ELF-1 (cell line): ENCODE measurements at regions not wholly inside any gene's neighbourhood (a gene's known extent, or its start where the extent isn't known, plus 50 kb on each side); places are given as distances from the start of the nearest gene placed in this dataset.
"Not testable (repeated sequence)": the region's sequence is repeated elsewhere in the genome, so short reads cannot be mapped to it uniquely, and the experiment has no call there.

Experiments used
- DNase-seq: peaks from one replicate; pipeline ENCODE4 v3.0.0-alpha.2; 2016; ENCODE audit warnings: low read depth, low spot score

DNA sequence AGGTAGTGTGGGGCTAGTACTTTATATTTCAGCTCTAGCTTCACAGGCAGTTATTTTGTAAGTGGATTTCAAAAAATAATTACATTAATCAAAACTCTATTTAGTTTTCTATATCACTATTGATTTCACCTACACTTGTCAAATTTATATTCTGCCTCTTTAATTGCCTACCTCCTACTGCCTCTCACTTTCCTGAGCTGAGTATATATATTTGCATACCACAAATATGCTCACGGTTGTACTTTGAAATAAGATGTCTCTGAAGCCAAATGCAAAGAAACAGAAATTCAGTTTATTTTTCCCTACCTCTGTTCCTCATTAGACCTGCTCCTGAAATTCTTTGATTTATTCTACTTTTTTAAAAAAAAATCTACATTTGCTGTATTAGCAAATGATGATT is 309.3 kb upstream of the TGFBR2 start:
- DNase-seq, result no peak

- no peak for DNase-seq
Measured at GRCh38 chr3:30299674-30300385, 306.6 kb upstream of the TGFBR2 start.

DNA sequence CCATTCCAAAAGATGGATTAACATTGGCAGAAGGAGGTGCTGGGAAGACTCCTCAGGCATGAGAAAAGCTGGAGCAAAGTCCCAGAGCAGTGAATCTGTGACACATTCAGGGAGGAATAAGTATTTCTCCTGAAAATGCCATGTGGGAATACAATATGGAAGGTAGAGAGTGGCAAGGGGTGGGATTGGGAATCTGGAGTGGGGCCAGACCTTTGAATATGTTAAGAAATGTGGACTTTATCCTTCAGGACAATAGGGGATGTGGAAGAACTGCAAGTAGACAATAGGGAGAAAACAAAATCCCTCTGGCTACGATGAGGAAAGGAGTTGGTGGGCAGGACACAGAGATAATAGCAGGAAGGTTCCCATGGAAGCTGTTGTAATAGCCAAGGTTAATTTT is 305.6 kb upstream of the TGFBR2 start:
- DNase-seq, result no peak

GRCh38 chr3:30302027-30302426 is 304.4 kb upstream of the TGFBR2 start:
- DNase-seq, result no peak

DNA sequence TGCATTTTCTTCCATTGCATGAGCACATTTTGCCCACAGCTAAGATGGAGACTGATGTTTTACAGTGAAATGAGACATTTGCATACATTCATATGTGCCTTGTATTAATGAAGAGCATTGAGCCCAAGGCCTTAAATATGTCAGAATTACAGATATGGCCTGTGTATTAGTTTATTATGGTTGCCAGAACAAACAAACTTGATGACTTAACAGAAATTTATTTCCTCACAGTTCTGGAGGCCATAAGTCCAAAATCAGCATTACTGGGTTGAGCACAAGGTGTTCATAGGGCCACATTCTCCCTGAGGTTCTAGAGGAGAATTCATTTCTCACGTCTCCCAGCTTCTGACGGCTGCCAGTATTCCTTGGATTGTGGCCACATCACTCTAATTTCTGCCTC is 302.6 kb upstream of the TGFBR2 start:
- DNase-seq, result no peak

GRCh38 chr3:30305021-30305420 is 301.4 kb upstream of the TGFBR2 start:
- DNase-seq, result no peak

DNA sequence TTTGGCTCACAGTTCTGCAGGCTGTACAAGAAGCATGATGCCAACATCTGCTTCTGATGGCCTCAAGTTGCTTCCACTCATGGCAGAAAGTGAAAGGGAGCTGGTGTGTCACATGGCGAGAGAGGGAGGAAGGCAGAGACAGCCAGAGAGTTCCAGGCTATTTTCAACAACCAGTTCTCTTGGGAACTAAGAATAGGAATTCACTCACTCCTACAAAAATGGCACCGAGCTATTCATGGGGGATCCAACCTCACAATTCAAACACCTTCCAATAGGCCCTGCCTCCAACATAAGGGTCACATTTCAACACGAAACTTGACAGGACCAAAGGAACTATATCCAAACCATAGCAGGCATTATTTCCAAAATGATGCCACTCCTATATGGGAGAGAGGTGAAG is 299.5 kb upstream of the TGFBR2 start:
- DNase-seq, result no peak

DNA sequence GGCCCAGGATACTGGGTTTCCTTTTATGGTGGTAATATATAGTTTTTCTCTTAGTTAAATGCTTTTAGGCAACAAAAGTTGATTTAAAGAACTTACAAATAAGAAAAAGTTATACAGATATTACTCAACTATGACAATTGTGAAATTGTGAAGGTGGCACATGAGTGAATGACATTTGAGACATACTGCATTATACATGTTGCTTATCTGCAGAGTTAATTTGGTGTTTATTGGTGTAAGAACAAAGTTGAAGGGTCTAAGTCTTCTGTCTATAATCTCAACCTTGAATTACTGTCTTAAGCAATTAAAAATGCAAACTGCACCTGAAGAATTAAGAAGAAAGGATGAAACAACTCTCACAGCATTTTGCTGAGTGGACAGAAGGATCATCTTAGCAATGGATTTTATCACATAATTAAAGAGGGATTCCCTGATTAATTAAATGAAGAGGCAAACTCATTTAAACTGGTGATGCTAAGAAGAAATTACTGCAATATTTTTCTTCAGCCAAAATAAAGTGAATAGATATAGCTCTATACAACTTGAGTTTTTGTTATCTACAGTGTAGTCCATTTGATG is 298.9 kb upstream of the TGFBR2 start:
- no peak for DNase-seq

DNA sequence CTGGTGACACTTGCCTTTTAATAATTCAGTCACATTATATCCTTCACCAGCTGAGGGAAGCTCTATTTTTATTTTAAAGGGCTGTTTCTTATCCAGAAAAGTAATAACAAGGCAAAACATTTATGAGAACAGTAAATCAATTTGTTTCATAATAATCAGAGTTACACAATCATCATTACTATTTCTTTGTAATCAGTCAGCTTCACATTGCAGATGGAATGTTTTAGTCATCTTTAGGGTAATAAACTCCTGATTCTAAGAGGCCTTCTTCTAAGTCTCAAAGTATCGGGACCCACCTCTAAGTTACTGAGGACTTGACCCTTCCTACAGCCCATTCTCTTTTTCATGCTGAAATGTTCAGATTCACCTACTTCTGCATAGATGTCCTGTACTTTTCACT is 298.3 kb upstream of the TGFBR2 start:
- no peak for DNase-seq

- no peak for DNase-seq
Measured at GRCh38 chr3:30309961-30310954, 296.1 kb upstream of the TGFBR2 start.

DNA sequence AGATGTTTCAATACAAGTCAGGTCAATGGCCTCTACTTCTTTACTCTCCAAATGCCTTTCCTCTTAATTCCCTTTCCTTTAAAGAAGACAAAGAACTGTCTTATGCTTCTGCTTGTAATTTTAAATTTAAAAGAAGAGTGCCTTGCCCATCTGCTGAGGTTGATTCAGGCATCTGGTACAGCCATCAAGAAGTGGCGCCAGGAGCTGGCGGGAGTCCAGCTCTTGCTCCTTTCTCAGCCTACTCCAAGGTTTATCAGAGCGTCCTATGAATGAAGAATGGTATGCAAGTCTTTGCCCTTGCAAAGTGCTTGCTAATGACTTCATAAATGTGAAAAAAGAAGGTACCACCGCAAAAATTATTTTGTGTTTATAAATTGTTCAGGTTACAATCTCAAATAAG is 294.6 kb upstream of the TGFBR2 start:
- DNase-seq, result no peak

- DNase-seq, result no peak
Measured at GRCh38 chr3:30313840-30314239, 292.6 kb upstream of the TGFBR2 start.

DNA sequence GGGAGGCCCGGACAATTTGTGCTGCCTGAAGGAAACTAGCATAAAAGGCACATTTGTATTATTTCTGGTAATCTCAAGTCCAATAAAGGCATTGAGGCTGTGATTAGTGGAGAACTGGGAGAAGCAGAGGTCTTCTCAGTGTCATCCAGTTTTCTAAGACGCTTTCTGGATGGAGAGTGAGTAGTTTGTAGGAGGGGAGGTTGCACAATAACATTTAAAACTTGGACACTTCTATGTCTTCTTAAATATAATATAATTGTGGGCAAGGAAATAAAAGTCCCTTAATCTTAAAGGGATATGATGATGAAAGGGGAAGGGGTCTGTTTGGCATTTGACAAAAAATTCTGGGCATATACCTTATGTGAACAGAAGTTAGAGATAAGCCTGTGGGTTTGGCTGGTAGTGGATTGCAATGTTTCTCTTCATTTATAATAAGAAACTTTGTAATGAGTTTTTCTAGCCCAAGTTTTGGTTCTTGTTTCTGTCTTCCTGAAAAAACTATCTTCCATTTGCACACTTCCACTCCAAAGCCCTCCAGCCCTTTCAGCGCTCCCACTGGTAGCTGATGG is 291.6 kb upstream of the TGFBR2 start:
- no peak for DNase-seq

- DNase-seq, result no peak
Measured at GRCh38 chr3:30315447-30315846, 291.0 kb upstream of the TGFBR2 start.

DNA sequence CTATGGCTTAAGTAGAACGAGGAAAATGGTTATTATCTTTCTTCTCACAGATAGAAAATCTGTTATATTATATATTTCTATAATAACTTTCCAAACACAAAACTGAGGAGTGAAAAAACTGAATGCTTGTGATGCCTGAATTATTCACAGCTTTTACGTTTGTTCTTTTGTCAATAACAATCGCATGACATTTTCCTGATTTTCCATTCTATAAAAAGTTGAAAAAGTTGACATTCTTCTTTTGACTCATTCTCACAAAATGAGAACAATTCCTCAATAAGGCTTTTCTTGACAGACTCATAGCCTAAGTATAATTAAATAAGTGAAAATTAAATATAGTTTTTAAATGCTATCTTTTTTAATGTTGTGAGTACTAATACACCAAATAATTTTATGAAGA is 288.8 kb upstream of the TGFBR2 start:
- no peak for DNase-seq

DNA sequence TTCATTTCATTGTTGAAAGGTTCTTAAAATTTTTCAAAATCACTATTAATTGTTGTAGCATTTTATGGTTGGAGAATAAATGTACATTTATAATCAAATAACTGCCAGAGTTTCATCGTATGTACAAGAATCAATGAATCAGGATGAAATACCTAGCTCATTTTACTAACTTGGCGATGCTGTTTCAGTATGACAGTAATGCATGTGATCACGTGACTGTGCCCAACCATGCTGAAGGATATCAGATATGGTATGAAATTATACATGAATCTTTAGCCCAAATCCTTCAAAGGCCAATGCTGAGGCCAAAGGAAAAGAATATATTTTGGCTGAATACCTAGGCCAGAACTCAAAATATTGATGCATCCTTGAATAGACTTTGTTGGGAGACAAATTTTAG is 288.3 kb upstream of the TGFBR2 start:
- no peak for DNase-seq

- peak; percentile 28 for DNase-seq
Measured at GRCh38 chr3:30319713-30320112, 286.7 kb upstream of the TGFBR2 start.

DNA sequence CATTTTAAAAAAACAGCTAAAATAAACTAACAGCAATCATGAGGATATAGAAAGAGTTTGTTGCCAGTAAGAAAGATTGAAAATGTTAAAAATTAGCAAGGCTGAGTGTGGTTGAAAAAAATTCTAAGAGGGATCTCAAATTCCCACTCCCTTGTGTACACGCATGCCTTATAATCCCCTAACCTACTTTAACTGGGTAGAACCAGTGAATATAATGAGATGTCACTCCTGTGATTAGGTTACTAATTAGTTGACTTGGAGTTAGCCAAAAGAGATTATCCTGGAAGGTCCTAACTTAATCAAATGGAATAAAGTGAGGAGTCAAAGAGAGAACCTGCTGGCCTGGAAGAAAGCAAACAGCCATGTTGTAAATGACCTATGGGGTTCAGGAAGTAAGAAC is 286.0 kb upstream of the TGFBR2 start:
- DNase-seq, result no peak

GRCh38 chr3:30321065-30321464 is 285.3 kb upstream of the TGFBR2 start:
- DNase-seq, result no peak

- DNase-seq, result not testable (repeated sequence)
Measured at GRCh38 chr3:30323649-30324048, 282.8 kb upstream of the TGFBR2 start.

GRCh38 chr3:30324587-30324986 is 281.8 kb upstream of the TGFBR2 start:
- no peak for DNase-seq

- DNase-seq, result not testable (repeated sequence)
Measured at GRCh38 chr3:30327976-30328375, 278.4 kb upstream of the TGFBR2 start.
